Suprapubic skin (tissue), 3 donors: ENCODE measurements at regions not wholly inside any gene's neighbourhood (a gene's known extent, or its start where the extent isn't known, plus 50 kb on each side); places are given as distances from the start of the nearest gene placed in this dataset.

Experiments used
- POLR2AphosphoS5 ChIP-seq, 3 donors: sonication (generic); formaldehyde crosslinking; IDR thresholded peaks; one replicate each; pipeline ENCODE4 v1.6.1; 2017; ENCODE audit warnings: antibody characterized with exemption in 3 of 3
- TF ChIP-seq, protein P1 (sequence below), 2 donors: fragments of 200-600 bp in 1 of 2; fragments of 450-650 bp in 1 of 2; sonication (generic) in 1 of 2; IDR thresholded peaks; one replicate each; pipeline ENCODE4 v1.5.1; 2016 to 2019; ENCODE audit warnings: antibody characterized with exemption in 2 of 2, mild to moderate bottlenecking in 1 of 2, moderate library complexity in 1 of 2

DNA sequence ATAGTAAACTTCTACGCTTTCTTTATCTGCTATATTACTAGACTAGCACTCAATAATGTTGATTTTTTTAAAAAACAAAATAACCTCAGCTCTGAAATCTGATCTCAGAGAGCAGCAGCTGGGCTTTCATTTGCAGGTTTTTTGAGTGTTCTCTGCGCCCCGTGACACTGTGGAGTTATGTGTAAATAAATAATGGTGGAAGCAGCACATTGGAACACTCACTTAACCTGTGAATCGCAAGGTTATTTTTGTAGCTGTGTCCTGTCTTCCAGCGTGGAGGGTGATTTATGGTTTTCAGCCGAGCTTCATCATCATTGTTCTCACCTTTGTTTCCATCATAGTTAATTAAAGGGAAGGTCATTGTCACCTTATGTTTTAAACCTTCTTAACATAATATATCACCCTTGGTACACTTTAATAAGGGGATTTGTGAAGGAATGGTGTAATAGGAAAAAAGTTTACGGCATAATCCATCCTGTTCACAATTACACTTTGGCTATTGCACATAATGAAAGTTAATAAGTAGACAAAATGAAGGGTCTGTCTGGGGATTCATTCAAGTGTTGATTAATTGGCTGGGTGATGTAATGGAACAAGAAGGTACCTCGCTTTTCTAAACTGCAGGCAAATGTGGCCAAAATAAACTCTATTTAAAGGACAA, 493.3 kb upstream of the ADAMTS16 start:
- TF ChIP-seq, protein P1, sequence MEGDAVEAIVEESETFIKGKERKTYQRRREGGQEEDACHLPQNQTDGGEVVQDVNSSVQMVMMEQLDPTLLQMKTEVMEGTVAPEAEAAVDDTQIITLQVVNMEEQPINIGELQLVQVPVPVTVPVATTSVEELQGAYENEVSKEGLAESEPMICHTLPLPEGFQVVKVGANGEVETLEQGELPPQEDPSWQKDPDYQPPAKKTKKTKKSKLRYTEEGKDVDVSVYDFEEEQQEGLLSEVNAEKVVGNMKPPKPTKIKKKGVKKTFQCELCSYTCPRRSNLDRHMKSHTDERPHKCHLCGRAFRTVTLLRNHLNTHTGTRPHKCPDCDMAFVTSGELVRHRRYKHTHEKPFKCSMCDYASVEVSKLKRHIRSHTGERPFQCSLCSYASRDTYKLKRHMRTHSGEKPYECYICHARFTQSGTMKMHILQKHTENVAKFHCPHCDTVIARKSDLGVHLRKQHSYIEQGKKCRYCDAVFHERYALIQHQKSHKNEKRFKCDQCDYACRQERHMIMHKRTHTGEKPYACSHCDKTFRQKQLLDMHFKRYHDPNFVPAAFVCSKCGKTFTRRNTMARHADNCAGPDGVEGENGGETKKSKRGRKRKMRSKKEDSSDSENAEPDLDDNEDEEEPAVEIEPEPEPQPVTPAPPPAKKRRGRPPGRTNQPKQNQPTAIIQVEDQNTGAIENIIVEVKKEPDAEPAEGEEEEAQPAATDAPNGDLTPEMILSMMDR (IDR thresholded peaks at IDR 0.05): no peak
- TF ChIP-seq POLR2AphosphoS5 (IDR thresholded peaks at IDR 0.05): no peak
